ENCODE measurements at regions not wholly inside any gene's neighbourhood (a gene's known extent, or its start where the extent isn't known, plus 50 kb on each side); places are given as distances from the start of the nearest gene placed in this dataset.

GRCh38 chr2:200150411-200151086, 155.9 kb upstream of the SPATS2L start:
- TF ChIP-seq POLR2A (IDR thresholded peaks at IDR 0.05) (no peak), POLR2AphosphoS5 (IDR thresholded peaks at IDR 0.05) (no peak)
- TF ChIP-seq, protein P1, sequence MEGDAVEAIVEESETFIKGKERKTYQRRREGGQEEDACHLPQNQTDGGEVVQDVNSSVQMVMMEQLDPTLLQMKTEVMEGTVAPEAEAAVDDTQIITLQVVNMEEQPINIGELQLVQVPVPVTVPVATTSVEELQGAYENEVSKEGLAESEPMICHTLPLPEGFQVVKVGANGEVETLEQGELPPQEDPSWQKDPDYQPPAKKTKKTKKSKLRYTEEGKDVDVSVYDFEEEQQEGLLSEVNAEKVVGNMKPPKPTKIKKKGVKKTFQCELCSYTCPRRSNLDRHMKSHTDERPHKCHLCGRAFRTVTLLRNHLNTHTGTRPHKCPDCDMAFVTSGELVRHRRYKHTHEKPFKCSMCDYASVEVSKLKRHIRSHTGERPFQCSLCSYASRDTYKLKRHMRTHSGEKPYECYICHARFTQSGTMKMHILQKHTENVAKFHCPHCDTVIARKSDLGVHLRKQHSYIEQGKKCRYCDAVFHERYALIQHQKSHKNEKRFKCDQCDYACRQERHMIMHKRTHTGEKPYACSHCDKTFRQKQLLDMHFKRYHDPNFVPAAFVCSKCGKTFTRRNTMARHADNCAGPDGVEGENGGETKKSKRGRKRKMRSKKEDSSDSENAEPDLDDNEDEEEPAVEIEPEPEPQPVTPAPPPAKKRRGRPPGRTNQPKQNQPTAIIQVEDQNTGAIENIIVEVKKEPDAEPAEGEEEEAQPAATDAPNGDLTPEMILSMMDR (IDR thresholded peaks at IDR 0.05) = no peak
